Endometrial microvascular endothelial cells (primary cell): ENCODE measurements at regions not wholly inside any gene's neighbourhood (a gene's known extent, or its start where the extent isn't known, plus 50 kb on each side); places are given as distances from the start of the nearest gene placed in this dataset.
"Not testable (repeated sequence)": the region's sequence is repeated elsewhere in the genome, so short reads cannot be mapped to it uniquely, and the experiment has no call there.

Experiments
- in situ Hi-C: cut with HindIII; loops from 2 replicates; pipeline ENCODE4 v1.10.0; 2017; ENCODE audit warnings: low sequenced_read_pairs, low pct_unique_long_range_greater_than_20kb; ENCODE audit errors: inconsistent ontology term

- in situ Hi-C loops = no loop called here
Observed at GRCh38 chr5:82745016-82745415, 332.2 kb downstream of the TMEM167A start.

GRCh38 chr5:82738681-82739269, 338.4 kb downstream of the TMEM167A start:
- in situ Hi-C loops = no loop called here

GRCh38 chr5:82735160-82735789, 341.9 kb downstream of the TMEM167A start:
- in situ Hi-C loops = no loop called here

DNA sequence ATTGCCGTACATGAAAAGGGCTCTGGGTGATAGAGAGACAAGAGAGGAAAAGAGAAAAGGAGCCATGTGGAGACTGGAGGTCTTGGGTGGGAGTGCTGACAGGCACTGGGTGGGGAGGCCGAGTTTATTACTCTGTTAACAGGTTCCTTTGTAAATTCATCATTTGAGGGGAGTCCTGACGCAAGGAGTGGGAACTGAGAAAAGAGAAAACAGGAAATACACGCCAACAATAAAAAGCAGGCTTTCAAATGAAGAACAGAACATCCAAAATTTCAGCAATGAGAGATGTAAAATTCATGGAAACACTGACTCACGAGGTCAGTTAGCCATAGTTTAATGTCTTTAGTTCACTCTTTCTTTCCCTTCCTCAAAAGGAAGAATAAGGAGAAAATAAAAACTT, 342.8 kb downstream of the TMEM167A start:
- in situ Hi-C loops = no loop called here

- in situ Hi-C loops = no loop called here
Observed at GRCh38 chr5:82730913-82731312, 346.3 kb downstream of the TMEM167A start.

- in situ Hi-C loops = no loop called here
Observed at GRCh38 chr5:82728926-82729702, 348.1 kb downstream of the TMEM167A start.

- in situ Hi-C loops = no loop called here
Observed at GRCh38 chr5:82723168-82723567, 354.0 kb downstream of the TMEM167A start.

GRCh38 chr5:82721087-82721410, 356.1 kb downstream of the TMEM167A start:
- in situ Hi-C loops = no loop called here

DNA sequence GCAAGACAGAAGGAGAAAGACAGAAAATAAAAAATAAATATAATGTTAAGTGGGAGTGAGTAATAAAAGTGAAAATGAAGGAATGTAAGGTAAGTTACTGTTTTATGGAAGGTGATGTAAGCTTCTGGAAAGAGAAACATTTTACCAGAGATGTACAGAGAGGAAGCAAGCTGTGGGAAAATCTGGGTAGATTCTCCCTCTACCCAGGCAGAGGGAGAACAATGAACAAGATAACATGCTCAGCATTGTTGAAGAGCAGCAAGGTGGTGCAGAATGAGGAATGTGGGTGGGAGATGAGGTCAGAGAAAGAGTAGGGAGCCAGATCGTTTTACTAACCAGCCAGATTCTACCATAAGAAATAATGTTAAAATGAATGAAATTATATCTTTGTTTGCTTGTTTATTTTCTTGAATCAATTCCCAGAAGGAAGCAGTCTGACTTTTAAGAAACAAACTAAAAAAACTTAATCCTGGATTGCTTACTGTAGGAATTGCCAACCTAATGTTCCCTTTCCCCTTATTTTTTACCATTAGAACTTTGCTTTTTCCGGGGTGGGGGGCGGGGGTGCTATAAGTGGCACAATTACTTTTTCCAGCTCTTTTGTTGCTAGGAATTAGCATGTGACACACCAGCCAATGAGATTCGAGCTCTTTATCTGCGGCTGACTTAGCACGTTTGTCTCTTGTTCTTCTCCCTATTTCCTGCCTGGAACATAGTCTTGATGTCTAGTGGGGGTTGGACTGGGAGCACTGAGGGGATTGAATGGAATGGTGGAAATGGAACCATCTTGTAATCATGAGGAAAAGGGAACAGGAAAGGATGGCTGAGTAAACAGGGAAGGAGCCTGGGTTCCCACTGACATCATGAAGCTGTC, 356.7 kb downstream of the TMEM167A start:
- in situ Hi-C loops = no loop called here

DNA sequence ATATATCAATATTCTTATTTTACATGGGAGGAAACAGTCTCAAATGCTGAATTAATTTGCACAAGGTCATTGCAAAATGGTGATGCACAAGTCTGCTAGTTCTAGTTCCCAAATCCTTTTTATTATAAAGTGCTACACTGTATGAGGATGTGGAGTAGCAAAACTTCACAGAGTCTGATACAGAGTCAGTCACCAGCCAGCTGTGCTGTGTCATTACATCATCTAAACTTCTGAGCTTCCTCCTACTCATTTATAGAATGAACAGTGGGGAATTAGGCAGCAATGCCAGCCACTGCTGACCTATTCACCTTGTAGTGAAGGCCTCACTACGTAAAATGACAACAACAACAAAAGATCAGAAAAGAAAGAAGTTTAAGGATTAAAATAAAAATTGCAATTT, 357.8 kb downstream of the TMEM167A start:
- in situ Hi-C loops = no loop called here

DNA sequence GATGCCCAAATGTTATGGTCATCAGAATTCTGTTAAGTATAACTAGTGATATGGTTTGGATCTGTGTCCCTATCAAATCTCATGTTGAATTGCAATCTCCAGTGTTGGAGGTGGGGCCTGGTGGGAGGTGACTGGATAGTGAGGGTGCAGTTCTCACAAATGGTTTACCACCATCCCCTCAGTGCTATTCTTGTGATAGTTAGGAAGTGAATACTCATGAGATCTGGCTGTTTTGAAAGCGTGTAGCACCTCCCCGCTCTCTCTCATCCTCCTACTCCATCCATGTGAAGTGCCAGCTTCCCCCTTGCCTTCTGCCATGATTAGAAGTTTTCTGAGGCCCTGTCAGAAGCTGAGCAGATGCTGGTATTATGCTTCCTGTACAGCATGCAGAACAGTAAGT, 359.5 kb downstream of the TMEM167A start:
- in situ Hi-C loops = no loop called here

GRCh38 chr5:82714732-82715131, 362.5 kb downstream of the TMEM167A start:
- in situ Hi-C loops = not testable (repeated sequence)

GRCh38 chr5:82713811-82714210, 363.4 kb downstream of the TMEM167A start:
- in situ Hi-C loops = no loop called here

- in situ Hi-C loops = no loop called here
Observed at GRCh38 chr5:82707741-82708140, 369.5 kb downstream of the TMEM167A start.

DNA sequence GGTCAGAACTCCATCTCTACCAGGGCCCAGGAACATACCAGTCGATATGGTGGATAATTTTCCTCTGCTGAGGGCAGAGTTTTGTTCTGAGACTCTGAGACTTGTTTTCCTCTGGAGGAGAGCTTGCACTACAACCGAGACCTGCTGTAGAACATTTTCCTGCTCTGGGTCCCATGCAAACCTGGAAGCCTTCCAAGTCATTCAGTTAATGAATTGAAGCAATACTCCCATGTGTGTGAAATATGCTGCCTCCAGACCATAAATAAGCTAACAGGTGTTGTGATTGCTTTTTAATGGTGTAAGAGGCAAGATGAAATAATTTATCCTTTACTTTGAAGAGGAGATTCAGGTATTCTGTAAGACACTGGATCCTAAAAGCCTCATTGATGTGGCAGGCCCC, 372.8 kb downstream of the TMEM167A start:
- in situ Hi-C loops = no loop called here

DNA sequence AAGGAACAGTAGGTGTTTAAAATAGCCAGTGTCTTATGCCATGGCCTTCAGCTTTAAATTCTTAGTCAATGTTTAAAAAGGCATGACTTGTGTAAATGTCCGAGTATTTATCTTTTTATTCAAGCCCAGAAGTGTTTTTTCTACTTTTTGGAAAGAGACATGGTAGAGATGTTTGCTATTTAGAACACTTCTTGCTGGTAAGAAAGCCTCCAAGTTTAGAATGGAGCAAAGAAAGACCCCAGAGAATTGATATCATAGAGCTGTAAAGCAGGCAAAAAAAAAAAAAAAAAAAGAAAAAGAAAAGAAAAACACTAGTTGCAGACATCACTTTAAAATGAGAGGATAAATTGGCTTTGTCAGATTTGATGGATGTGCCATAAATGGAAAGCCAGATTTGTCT, 375.1 kb downstream of the TMEM167A start:
- in situ Hi-C loops = no loop called here

DNA sequence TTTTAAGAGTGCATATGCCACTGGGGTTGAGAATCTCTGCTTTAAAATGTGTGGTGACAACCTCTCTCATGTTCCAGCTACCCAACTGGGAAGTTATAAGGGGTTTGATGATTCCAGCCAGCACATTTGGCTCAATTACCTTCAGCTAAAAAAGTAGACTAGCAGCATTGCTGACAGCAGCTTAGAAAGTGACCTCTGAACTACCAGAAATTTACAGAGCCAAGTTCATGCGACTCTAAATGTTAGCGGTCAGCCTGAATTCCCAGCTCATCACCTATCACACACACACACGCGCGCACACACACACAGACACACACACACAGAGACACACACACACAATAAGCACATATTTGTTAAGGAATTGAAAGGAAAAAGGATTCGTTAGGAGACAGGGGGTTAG, 377.5 kb downstream of the TMEM167A start:
- in situ Hi-C loops = no loop called here

GRCh38 chr5:82698026-82698425, 379.2 kb downstream of the TMEM167A start:
- in situ Hi-C loops = no loop called here

DNA sequence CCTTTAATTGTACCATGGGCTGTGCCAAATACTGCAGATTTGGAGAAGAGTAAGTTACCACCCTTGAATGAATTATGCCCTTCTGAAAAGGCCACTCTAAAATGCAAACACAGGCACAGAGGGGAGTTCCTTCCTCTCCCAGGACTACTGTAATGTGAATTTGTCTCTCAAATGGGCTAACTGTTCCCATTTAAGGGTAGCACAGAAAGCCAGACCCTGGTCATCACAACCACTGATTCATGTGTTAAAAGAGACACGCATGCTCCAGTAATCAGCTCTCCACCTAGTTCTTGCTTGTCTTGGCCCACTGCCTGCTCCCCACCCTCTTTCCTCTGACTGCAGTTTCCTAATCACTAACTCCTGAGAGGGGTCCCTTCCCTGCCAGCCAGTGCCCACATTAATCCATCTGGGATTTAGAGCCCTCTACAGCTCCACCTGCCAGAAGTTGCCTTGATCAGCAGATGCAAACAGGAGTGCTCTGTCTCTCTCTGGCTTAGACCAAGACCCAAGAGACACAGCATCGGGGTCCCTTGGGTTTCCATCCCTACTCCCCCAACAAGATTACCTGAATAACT, 382.4 kb downstream of the TMEM167A start:
- in situ Hi-C loops = no loop called here
